Keratinocyte (primary cell): ENCODE measurements at regions not wholly inside any gene's neighbourhood (a gene's known extent, or its start where the extent isn't known, plus 50 kb on each side); places are given as distances from the start of the nearest gene placed in this dataset.

ENCODE experiments used
- DNase-seq: peaks from one replicate; pipeline ENCODE4 v3.0.0-alpha.2; 2011; ENCODE audit warnings: low read depth, missing footprints, low spot score
- FAIRE-seq: peaks from 2 replicates; lab custom pipeline; 2011; peaks lifted over from hg19 to GRCh38; lab: Jason Lieb, UNC
- H2AFZ ChIP-seq: 2 replicates; pipeline ENCODE4 v1.6.0; 2012; ENCODE audit warnings: low read length, control low read depth, inconsistent platforms; ENCODE audit not compliant: control insufficient read depth
- H3K27ac ChIP-seq: 2 replicates; pipeline ENCODE4 v1.5.1; 2011; ENCODE audit warnings: low read length; ENCODE audit not compliant: control insufficient read depth, insufficient read depth
- H3K27me3 ChIP-seq: 3 replicates; pipeline ENCODE4 v1.6.0; 2011; ENCODE audit warnings: low read length; ENCODE audit not compliant: control insufficient read depth, insufficient read depth; ENCODE audit errors: extremely low read depth
- H3K36me3 ChIP-seq, 2 experiments: 2 replicates in 1 of 2; 3 replicates in 1 of 2; pipeline ENCODE4 v1.5.1; 2011; ENCODE audit warnings: low read length in 2 of 2, mild to moderate bottlenecking in 1 of 2; ENCODE audit not compliant: control insufficient read depth in 2 of 2, insufficient read depth in 2 of 2; ENCODE audit errors: extremely low read depth in 1 of 2
- H3K4me1 ChIP-seq: 3 replicates; pipeline ENCODE4 v1.5.1; 2011; ENCODE audit warnings: low read length; ENCODE audit not compliant: control insufficient read depth, insufficient read depth; ENCODE audit errors: extremely low read depth
- H3K4me2 ChIP-seq: 3 replicates; pipeline ENCODE4 v1.6.0; 2011; ENCODE audit warnings: low read depth, low read length; ENCODE audit not compliant: control insufficient read depth, insufficient read depth; ENCODE audit errors: extremely low read depth
- H3K4me3 ChIP-seq, 3 experiments: fragments of 200-600 bp in 1 of 3; sonication (generic) in 1 of 3; 2 replicates in 2 of 3; 3 replicates in 1 of 3; pipeline ENCODE4 v1.5.1; 2011 to 2016; ENCODE audit warnings: low read length in 3 of 3, mild to moderate bottlenecking in 3 of 3, control low read depth in 2 of 3, inconsistent platforms in 1 of 3, low read depth in 1 of 3, mixed read lengths in 1 of 3, mixed run types in 1 of 3, moderate library complexity in 1 of 3; ENCODE audit not compliant: control insufficient read depth in 2 of 3, insufficient read depth in 2 of 3; ENCODE audit errors: extremely low read depth in 1 of 3
- H3K79me2 ChIP-seq: 2 replicates; pipeline ENCODE4 v1.6.0; 2012; ENCODE audit warnings: low read length; ENCODE audit not compliant: control insufficient read depth, insufficient read depth
- H3K9ac ChIP-seq: 3 replicates; pipeline ENCODE4 v1.6.0; 2011; ENCODE audit warnings: low read length; ENCODE audit not compliant: control insufficient read depth, insufficient read depth; ENCODE audit errors: extremely low read depth
- H3K9me1 ChIP-seq: 3 replicates; pipeline ENCODE4 v1.6.0; 2011; ENCODE audit warnings: low read length; ENCODE audit not compliant: control insufficient read depth, insufficient read depth; ENCODE audit errors: extremely low read depth
- H3K9me3 ChIP-seq: 2 replicates; pipeline ENCODE4 v1.5.1; 2012; ENCODE audit warnings: low read depth, low read length; ENCODE audit not compliant: control insufficient read depth
- H4K20me1 ChIP-seq: 3 replicates; pipeline ENCODE4 v1.6.0; 2011; ENCODE audit warnings: low read length; ENCODE audit not compliant: control insufficient read depth, insufficient read depth; ENCODE audit errors: extremely low read depth
- EZH2 ChIP-seq: IDR thresholded peaks from one replicate; pipeline ENCODE4 v1.6.1; 2012; ENCODE audit warnings: inconsistent platforms, mild to moderate bottlenecking, low read length, moderate library complexity
- dilution Hi-C: fragments of 300-500 bp; cut with MboI; formaldehyde crosslinking; loops from one replicate; pipeline ENCODE4 v1.7.0; 2020; ENCODE audit warnings: low sequenced_read_pairs; ENCODE audit not compliant: extremely low pct_ligation_motif_present
- TF ChIP-seq, protein P1 (sequence below), 3 experiments: IDR thresholded peaks in 1 of 3; conservative IDR thresholded peaks in 1 of 3; optimal IDR thresholded peaks in 1 of 3; 2 replicates in 2 of 3; 3 replicates in 1 of 3; pipeline versions ENCODE3 to v1.5.1; 2011; ENCODE audit warnings: low read length in 3 of 3, mild to moderate bottlenecking in 3 of 3, moderate library complexity in 2 of 3, control low read depth in 1 of 3, inconsistent platforms in 1 of 3; ENCODE audit not compliant: insufficient read depth in 2 of 3; ENCODE audit errors: extremely low read depth in 1 of 3

DNA sequence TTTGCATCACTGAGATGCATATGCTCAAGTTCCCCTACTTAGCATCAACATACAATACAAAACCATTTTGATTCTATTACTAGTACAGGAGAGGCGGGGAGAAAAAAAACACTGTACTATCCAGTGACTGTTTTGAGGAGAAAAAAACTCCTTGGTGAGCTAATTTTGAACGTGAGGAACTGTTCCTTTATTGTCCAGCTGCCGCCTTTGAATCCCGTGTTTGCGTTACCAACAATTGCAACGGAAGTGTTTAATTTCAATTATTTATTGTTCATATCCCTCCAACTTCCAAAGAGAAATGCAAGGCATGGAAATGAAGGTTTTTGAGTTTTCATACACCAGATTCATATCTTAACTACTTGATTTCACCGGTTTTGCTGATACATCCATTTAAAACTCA, 66.4 kb upstream of the ARHGAP21 start:
- no peak overlapping the region for H3K4me3 ChIP-seq
- no peak for DNase-seq
- no peaks in the 10 kb centered on the region for H3K79me2 ChIP-seq
- H3K4me2 ChIP-seq: no peak overlapping the region
- H3K4me1 ChIP-seq: no peaks in the 10 kb centered on the region
- no peak for FAIRE-seq
- no peaks in the 10 kb centered on the region for H3K9me3 ChIP-seq
- dilution Hi-C loops: no loop called here
- no peak overlapping the region for H3K9ac ChIP-seq
- H3K36me3 ChIP-seq: no peaks in the 10 kb centered on the region
- H3K9me1 ChIP-seq: no peaks in the 10 kb centered on the region
- H4K20me1 ChIP-seq: no peaks in the 10 kb centered on the region
- H3K27me3 ChIP-seq: no peaks in the 10 kb centered on the region
- no peak for TF ChIP-seq EZH2
- TF ChIP-seq, protein P1, sequence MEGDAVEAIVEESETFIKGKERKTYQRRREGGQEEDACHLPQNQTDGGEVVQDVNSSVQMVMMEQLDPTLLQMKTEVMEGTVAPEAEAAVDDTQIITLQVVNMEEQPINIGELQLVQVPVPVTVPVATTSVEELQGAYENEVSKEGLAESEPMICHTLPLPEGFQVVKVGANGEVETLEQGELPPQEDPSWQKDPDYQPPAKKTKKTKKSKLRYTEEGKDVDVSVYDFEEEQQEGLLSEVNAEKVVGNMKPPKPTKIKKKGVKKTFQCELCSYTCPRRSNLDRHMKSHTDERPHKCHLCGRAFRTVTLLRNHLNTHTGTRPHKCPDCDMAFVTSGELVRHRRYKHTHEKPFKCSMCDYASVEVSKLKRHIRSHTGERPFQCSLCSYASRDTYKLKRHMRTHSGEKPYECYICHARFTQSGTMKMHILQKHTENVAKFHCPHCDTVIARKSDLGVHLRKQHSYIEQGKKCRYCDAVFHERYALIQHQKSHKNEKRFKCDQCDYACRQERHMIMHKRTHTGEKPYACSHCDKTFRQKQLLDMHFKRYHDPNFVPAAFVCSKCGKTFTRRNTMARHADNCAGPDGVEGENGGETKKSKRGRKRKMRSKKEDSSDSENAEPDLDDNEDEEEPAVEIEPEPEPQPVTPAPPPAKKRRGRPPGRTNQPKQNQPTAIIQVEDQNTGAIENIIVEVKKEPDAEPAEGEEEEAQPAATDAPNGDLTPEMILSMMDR (optimal IDR thresholded peaks at IDR 0.05 in 1 of 3, IDR thresholded peaks at IDR 0.05 in 1 of 3, conservative IDR thresholded peaks at IDR 0.05 in 1 of 3; ENCODE audit: extremely low read depth in 1 of 3, insufficient read depth in 2 of 3, low read length in 3 of 3): no peak
- no peak overlapping the region for H2AFZ ChIP-seq
- no peak overlapping the region for H3K27ac ChIP-seq

DNA sequence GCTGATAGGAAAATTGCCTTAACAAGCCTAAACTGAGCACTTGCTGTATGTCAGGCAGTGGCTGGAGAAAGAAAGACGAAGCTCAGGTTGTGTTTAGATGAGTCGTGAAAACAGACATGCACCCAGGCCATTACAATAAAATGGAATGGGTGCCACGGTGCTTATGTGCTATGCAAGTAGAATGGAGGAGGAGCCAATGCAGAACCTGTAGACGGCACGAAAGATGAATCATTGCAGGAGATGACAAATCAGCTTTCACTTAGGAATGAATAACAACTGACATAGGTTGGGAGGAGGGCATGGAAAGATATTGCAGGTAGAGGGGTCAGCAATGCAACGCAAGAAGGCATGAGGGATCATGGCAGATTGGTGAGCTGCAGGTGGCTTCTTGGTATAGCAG, 61.2 kb upstream of the ARHGAP21 start:
- H3K4me3 ChIP-seq: no peak overlapping the region
- dilution Hi-C loops: no loop called here
- FAIRE-seq (no peak), DNase-seq (peak; percentile 7)
- H3K9me1 ChIP-seq: no peaks in the 10 kb centered on the region
- no peak overlapping the region for H3K9ac ChIP-seq
- H3K36me3 ChIP-seq: no peaks in the 10 kb centered on the region
- no peak for TF ChIP-seq EZH2
- TF ChIP-seq, protein P1 (optimal IDR thresholded peaks at IDR 0.05 in 1 of 3, IDR thresholded peaks at IDR 0.05 in 1 of 3, conservative IDR thresholded peaks at IDR 0.05 in 1 of 3; ENCODE audit: extremely low read depth in 1 of 3, insufficient read depth in 2 of 3, low read length in 3 of 3): no peak
- H3K27me3 ChIP-seq: no peaks in the 10 kb centered on the region
- no peaks in the 10 kb centered on the region for H4K20me1 ChIP-seq
- H3K79me2 ChIP-seq: no peaks in the 10 kb centered on the region
- H3K4me2 ChIP-seq: no peak overlapping the region
- no peak overlapping the region for H3K27ac ChIP-seq
- no peak overlapping the region for H2AFZ ChIP-seq
- H3K4me1 ChIP-seq: no peaks in the 10 kb centered on the region
- H3K9me3 ChIP-seq: no peaks in the 10 kb centered on the region
